ENCODE measurements at regions not wholly inside any gene's neighbourhood (a gene's known extent, or its start where the extent isn't known, plus 50 kb on each side); places are given as distances from the start of the nearest gene placed in this dataset.
A peak's percentile ranks its signal among the peaks of the same experiment; 100 is the strongest.

- H3K9me3 Mint-ChIP-seq, result peaks cover 21% of the 10 kb centered on the region
- no peaks in the 10 kb centered on the region for H3K4me1 Mint-ChIP-seq
- H3K36me3 Mint-ChIP-seq (ENCODE audit: low read depth), result peaks cover 2% of the 10 kb centered on the region
- peaks cover 4% of the 10 kb centered on the region for H3K27me3 Mint-ChIP-seq
- no peak overlapping the region for H3K4me3 Mint-ChIP-seq
- ATAC-seq (no peak), DNase-seq (no peak)
- no peak overlapping the region for H3K27ac Mint-ChIP-seq
Observed at GRCh38 chr12:127179176-127179575, 1087.8 kb upstream of the TMEM132C start.

GRCh38 chr12:127182018-127182417 is 1085.0 kb upstream of the TMEM132C start:
- peaks cover 15% of the 10 kb centered on the region for H3K9me3 Mint-ChIP-seq
- H3K27ac Mint-ChIP-seq, result no peak overlapping the region
- peaks cover 2% of the 10 kb centered on the region for H3K36me3 Mint-ChIP-seq (ENCODE audit: low read depth)
- H3K27me3 Mint-ChIP-seq, result peaks cover 4% of the 10 kb centered on the region
- no peak overlapping the region for H3K4me3 Mint-ChIP-seq
- H3K4me1 Mint-ChIP-seq, result no peaks in the 10 kb centered on the region
- DNase-seq (no peak), ATAC-seq (no peak)

GRCh38 chr12:127189992-127190391 is 1077.0 kb upstream of the TMEM132C start:
- no peak overlapping the region for H3K4me3 Mint-ChIP-seq
- no peak overlapping the region for H3K27ac Mint-ChIP-seq
- no peaks in the 10 kb centered on the region for H3K9me3 Mint-ChIP-seq
- H3K27me3 Mint-ChIP-seq, result no peaks in the 10 kb centered on the region
- DNase-seq (no peak), ATAC-seq (no peak)
- no peaks in the 10 kb centered on the region for H3K36me3 Mint-ChIP-seq (ENCODE audit: low read depth)
- H3K4me1 Mint-ChIP-seq, result no peaks in the 10 kb centered on the region

- DNase-seq, result no peak
- Mint-ChIP-seq H3K9me3 (no peaks in the 10 kb centered on the region), H3K36me3 (ENCODE audit: low read depth) (no peaks in the 10 kb centered on the region), H3K27me3 (no peaks in the 10 kb centered on the region), H3K4me3 (no peak overlapping the region), H3K27ac (no peak overlapping the region), H3K4me1 (no peaks in the 10 kb centered on the region)
- ATAC-seq, result no peak
Observed at GRCh38 chr12:127191129-127191528, 1075.8 kb upstream of the TMEM132C start.

GRCh38 chr12:127192391-127192790 is 1074.6 kb upstream of the TMEM132C start:
- ATAC-seq (no peak), DNase-seq (no peak)
- Mint-ChIP-seq H3K4me1 (no peaks in the 10 kb centered on the region), H3K27me3 (no peaks in the 10 kb centered on the region), H3K4me3 (no peak overlapping the region), H3K36me3 (ENCODE audit: low read depth) (no peaks in the 10 kb centered on the region), H3K9me3 (no peaks in the 10 kb centered on the region), H3K27ac (no peak overlapping the region)

- H3K27ac Mint-ChIP-seq, result no peak overlapping the region
- no peaks in the 10 kb centered on the region for H3K36me3 Mint-ChIP-seq (ENCODE audit: low read depth)
- DNase-seq (no peak), ATAC-seq (no peak)
- no peak overlapping the region for H3K4me3 Mint-ChIP-seq
- H3K9me3 Mint-ChIP-seq, result no peaks in the 10 kb centered on the region
- H3K4me1 Mint-ChIP-seq, result no peaks in the 10 kb centered on the region
- no peaks in the 10 kb centered on the region for H3K27me3 Mint-ChIP-seq
Observed at GRCh38 chr12:127193341-127193740, 1073.6 kb upstream of the TMEM132C start.

GRCh38 chr12:127194176-127194575 is 1072.8 kb upstream of the TMEM132C start:
- no peak for ATAC-seq
- DNase-seq, result no peak
- no peaks in the 10 kb centered on the region for H3K9me3 Mint-ChIP-seq
- no peaks in the 10 kb centered on the region for H3K4me1 Mint-ChIP-seq
- H3K36me3 Mint-ChIP-seq (ENCODE audit: low read depth), result no peaks in the 10 kb centered on the region
- no peaks in the 10 kb centered on the region for H3K27me3 Mint-ChIP-seq
- no peak overlapping the region for H3K27ac Mint-ChIP-seq
- H3K4me3 Mint-ChIP-seq, result no peak overlapping the region

GRCh38 chr12:127205781-127206555 is 1061.0 kb upstream of the TMEM132C start:
- Mint-ChIP-seq H3K9me3 (no peaks in the 10 kb centered on the region), H3K4me1 (no peaks in the 10 kb centered on the region), H3K27ac (no peak overlapping the region), H3K4me3 (no peak overlapping the region), H3K27me3 (no peaks in the 10 kb centered on the region), H3K36me3 (ENCODE audit: low read depth) (no peaks in the 10 kb centered on the region)
- ATAC-seq (no peak), DNase-seq (no peak)

- Mint-ChIP-seq H3K9me3 (no peaks in the 10 kb centered on the region), H3K4me1 (no peaks in the 10 kb centered on the region), H3K27ac (no peak overlapping the region), H3K27me3 (no peaks in the 10 kb centered on the region), H3K36me3 (ENCODE audit: low read depth) (no peaks in the 10 kb centered on the region), H3K4me3 (no peak overlapping the region)
- no peak for DNase-seq
- no peak for ATAC-seq
Observed at GRCh38 chr12:127209318-127209717, 1057.7 kb upstream of the TMEM132C start.

GRCh38 chr12:127214186-127214585 is 1052.8 kb upstream of the TMEM132C start:
- no peaks in the 10 kb centered on the region for H3K36me3 Mint-ChIP-seq (ENCODE audit: low read depth)
- no peaks in the 10 kb centered on the region for H3K27me3 Mint-ChIP-seq
- H3K4me1 Mint-ChIP-seq, result no peaks in the 10 kb centered on the region
- H3K9me3 Mint-ChIP-seq, result no peaks in the 10 kb centered on the region
- DNase-seq (no peak), ATAC-seq (no peak)
- H3K4me3 Mint-ChIP-seq, result no peak overlapping the region
- H3K27ac Mint-ChIP-seq, result no peak overlapping the region

GRCh38 chr12:127223011-127223410 is 1044.0 kb upstream of the TMEM132C start:
- Mint-ChIP-seq H3K27me3 (peaks cover 4% of the 10 kb centered on the region), H3K4me1 (no peaks in the 10 kb centered on the region), H3K4me3 (no peak overlapping the region), H3K36me3 (ENCODE audit: low read depth) (no peaks in the 10 kb centered on the region), H3K27ac (no peak overlapping the region), H3K9me3 (no peaks in the 10 kb centered on the region)
- DNase-seq, result no peak
- no peak for ATAC-seq

- no peak overlapping the region for H3K27ac Mint-ChIP-seq
- DNase-seq (no peak), ATAC-seq (no peak)
- no peaks in the 10 kb centered on the region for H3K36me3 Mint-ChIP-seq (ENCODE audit: low read depth)
- H3K27me3 Mint-ChIP-seq, result peaks cover 4% of the 10 kb centered on the region
- H3K4me1 Mint-ChIP-seq, result no peaks in the 10 kb centered on the region
- H3K9me3 Mint-ChIP-seq, result no peaks in the 10 kb centered on the region
- H3K4me3 Mint-ChIP-seq, result no peak overlapping the region
Observed at GRCh38 chr12:127223731-127224130, 1043.2 kb upstream of the TMEM132C start.

- Mint-ChIP-seq H3K4me1 (no peaks in the 10 kb centered on the region), H3K36me3 (ENCODE audit: low read depth) (no peaks in the 10 kb centered on the region), H3K4me3 (no peak overlapping the region), H3K9me3 (no peaks in the 10 kb centered on the region), H3K27me3 (peaks cover 1% of the 10 kb centered on the region), H3K27ac (no peak overlapping the region)
- DNase-seq, result no peak
- peak; percentile 40 for ATAC-seq
Observed at GRCh38 chr12:127230843-127231260, 1036.1 kb upstream of the TMEM132C start.

GRCh38 chr12:127231371-127231770 is 1035.6 kb upstream of the TMEM132C start:
- Mint-ChIP-seq H3K4me3 (no peak overlapping the region), H3K27ac (no peak overlapping the region), H3K27me3 (peaks cover 1% of the 10 kb centered on the region), H3K4me1 (no peaks in the 10 kb centered on the region), H3K9me3 (no peaks in the 10 kb centered on the region), H3K36me3 (ENCODE audit: low read depth) (no peaks in the 10 kb centered on the region)
- no peak for DNase-seq
- no peak for ATAC-seq

- ATAC-seq (no peak), DNase-seq (no peak)
- Mint-ChIP-seq H3K27ac (no peak overlapping the region), H3K4me3 (no peak overlapping the region), H3K4me1 (no peaks in the 10 kb centered on the region), H3K27me3 (peaks cover 1% of the 10 kb centered on the region), H3K36me3 (ENCODE audit: low read depth) (no peaks in the 10 kb centered on the region), H3K9me3 (no peaks in the 10 kb centered on the region)
Observed at GRCh38 chr12:127233016-127233415, 1034.0 kb upstream of the TMEM132C start.

- Mint-ChIP-seq H3K36me3 (ENCODE audit: low read depth) (no peaks in the 10 kb centered on the region), H3K4me1 (no peaks in the 10 kb centered on the region), H3K27me3 (no peaks in the 10 kb centered on the region), H3K9me3 (no peaks in the 10 kb centered on the region), H3K4me3 (no peak overlapping the region), H3K27ac (no peak overlapping the region)
- no peak for ATAC-seq
- no peak for DNase-seq
Observed at GRCh38 chr12:127235761-127236160, 1031.2 kb upstream of the TMEM132C start.
